Smooth muscle cell (in vitro differentiated cells): ENCODE measurements at regions not wholly inside any gene's neighbourhood (a gene's known extent, or its start where the extent isn't known, plus 50 kb on each side); places are given as distances from the start of the nearest gene placed in this dataset.

Source experiments
- DNase-seq: peaks from one replicate; lab custom pipeline; 2025; ENCODE audit not compliant: unreplicated experiment; lab: John Stamatoyannopoulos, UW
- H2AFZ ChIP-seq: fragments of 200-600 bp; sonication (generic); 2 replicates; pipeline ENCODE4 v1.6.0; 2016; ENCODE audit warnings: antibody characterized with exemption, low read depth, mild to moderate bottlenecking
- H3F3A ChIP-seq: fragments of 200-600 bp; sonication (generic); 2 replicates; pipeline ENCODE4 v1.6.0; 2017; ENCODE audit warnings: antibody characterized with exemption, low read depth
- H3K27ac ChIP-seq: fragments of 200-600 bp; sonication (generic); 2 replicates; pipeline ENCODE4 v1.5.1; 2016; ENCODE audit warnings: low read depth, mild to moderate bottlenecking
- H3K27me3 ChIP-seq: fragments of 200-600 bp; sonication (generic); 2 replicates; pipeline ENCODE4 v1.6.1; 2016; ENCODE audit warnings: low read depth, mild to moderate bottlenecking
- H3K36me3 ChIP-seq: fragments of 200-600 bp; sonication (generic); 2 replicates; pipeline ENCODE4 v1.5.1; 2016; ENCODE audit warnings: low read depth
- H3K4me1 ChIP-seq: fragments of 200-600 bp; sonication (generic); 2 replicates; pipeline ENCODE4 v1.5.1; 2016; ENCODE audit warnings: low read depth
- H3K4me2 ChIP-seq: fragments of 200-600 bp; sonication (generic); 2 replicates; pipeline ENCODE4 v1.6.0; 2016; ENCODE audit warnings: mild to moderate bottlenecking
- H3K4me3 ChIP-seq: fragments of 200-600 bp; sonication (generic); 2 replicates; pipeline ENCODE4 v1.5.1; 2016; ENCODE audit warnings: mild to moderate bottlenecking
- H3K79me2 ChIP-seq: fragments of 200-600 bp; sonication (generic); 2 replicates; pipeline ENCODE4 v1.6.0; 2016; ENCODE audit warnings: low read depth, mild to moderate bottlenecking
- H3K9ac ChIP-seq: fragments of 200-600 bp; sonication (generic); 2 replicates; pipeline ENCODE4 v1.6.0; 2016; ENCODE audit warnings: low read depth
- H3K9me3 ChIP-seq: fragments of 200-600 bp; sonication (generic); replicated peaks from 2 replicates; pipeline ENCODE4 v1.5.1; 2016; ENCODE audit warnings: low read depth
- H4K20me1 ChIP-seq: fragments of 200-600 bp; sonication (generic); 2 replicates; pipeline ENCODE4 v1.6.0; 2016; ENCODE audit warnings: low read depth
- WGBS: methylation state at CpG from one replicate; pipeline ENCODE4 v1.1.7; 2016; ENCODE audit warnings: low lambda C conversion rate; 5-methylcytosine and 5-hydroxymethylcytosine counted together
- TF ChIP-seq, protein P1 (sequence below): fragments of 200-600 bp; sonication (generic); IDR thresholded peaks from 2 replicates; pipeline ENCODE4 v1.5.1; 2017; ENCODE audit warnings: borderline replicate concordance, mild to moderate bottlenecking, antibody characterized with exemption; ENCODE audit not compliant: insufficient read depth, poor library complexity, severe bottlenecking

- H3F3A ChIP-seq = no peaks in the 10 kb centered on the region
- H4K20me1 ChIP-seq = no peaks in the 10 kb centered on the region
- no peak overlapping the region for H3K27ac ChIP-seq
- no peaks in the 10 kb centered on the region for H3K79me2 ChIP-seq
- no peak overlapping the region for H3K4me3 ChIP-seq
- no peaks in the 10 kb centered on the region for H3K4me1 ChIP-seq
- H3K4me2 ChIP-seq = no peak overlapping the region
- no peak overlapping the region for H2AFZ ChIP-seq
- no peaks in the 10 kb centered on the region for H3K9me3 ChIP-seq
- no peak overlapping the region for H3K9ac ChIP-seq
- DNase-seq = no peak
- TF ChIP-seq, protein P1, sequence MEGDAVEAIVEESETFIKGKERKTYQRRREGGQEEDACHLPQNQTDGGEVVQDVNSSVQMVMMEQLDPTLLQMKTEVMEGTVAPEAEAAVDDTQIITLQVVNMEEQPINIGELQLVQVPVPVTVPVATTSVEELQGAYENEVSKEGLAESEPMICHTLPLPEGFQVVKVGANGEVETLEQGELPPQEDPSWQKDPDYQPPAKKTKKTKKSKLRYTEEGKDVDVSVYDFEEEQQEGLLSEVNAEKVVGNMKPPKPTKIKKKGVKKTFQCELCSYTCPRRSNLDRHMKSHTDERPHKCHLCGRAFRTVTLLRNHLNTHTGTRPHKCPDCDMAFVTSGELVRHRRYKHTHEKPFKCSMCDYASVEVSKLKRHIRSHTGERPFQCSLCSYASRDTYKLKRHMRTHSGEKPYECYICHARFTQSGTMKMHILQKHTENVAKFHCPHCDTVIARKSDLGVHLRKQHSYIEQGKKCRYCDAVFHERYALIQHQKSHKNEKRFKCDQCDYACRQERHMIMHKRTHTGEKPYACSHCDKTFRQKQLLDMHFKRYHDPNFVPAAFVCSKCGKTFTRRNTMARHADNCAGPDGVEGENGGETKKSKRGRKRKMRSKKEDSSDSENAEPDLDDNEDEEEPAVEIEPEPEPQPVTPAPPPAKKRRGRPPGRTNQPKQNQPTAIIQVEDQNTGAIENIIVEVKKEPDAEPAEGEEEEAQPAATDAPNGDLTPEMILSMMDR = no peak
- 93% methylated on average over 1 of the region's 1 CpG for WGBS
- H3K27me3 ChIP-seq = no peaks in the 10 kb centered on the region
- no peaks in the 10 kb centered on the region for H3K36me3 ChIP-seq
These were observed 165.3 kb upstream of the CDH20 start for GRCh38 chr18:61167902-61168301.

GRCh38 chr18:61169386-61169785, 163.8 kb upstream of the CDH20 start:
- no peaks in the 10 kb centered on the region for H3K27me3 ChIP-seq
- no peaks in the 10 kb centered on the region for H3F3A ChIP-seq
- no peak overlapping the region for H3K4me3 ChIP-seq
- no peaks in the 10 kb centered on the region for H3K36me3 ChIP-seq
- no peak overlapping the region for H2AFZ ChIP-seq
- TF ChIP-seq, protein P1 = no peak
- H4K20me1 ChIP-seq = no peaks in the 10 kb centered on the region
- no peak overlapping the region for H3K4me2 ChIP-seq
- no peaks in the 10 kb centered on the region for H3K9me3 ChIP-seq
- no peaks in the 10 kb centered on the region for H3K79me2 ChIP-seq
- H3K27ac ChIP-seq = no peak overlapping the region
- no peak for DNase-seq
- no peaks in the 10 kb centered on the region for H3K4me1 ChIP-seq
- H3K9ac ChIP-seq = no peak overlapping the region
- WGBS = 82% methylated on average over 4 of the region's 4 CpGs

- H3K9ac ChIP-seq = no peak overlapping the region
- 82% methylated on average over 1 of the region's 1 CpG for WGBS
These were observed 160.6 kb upstream of the CDH20 start for GRCh38 chr18:61172624-61173023.

GRCh38 chr18:61173554-61173953, 159.7 kb upstream of the CDH20 start:
- no peaks in the 10 kb centered on the region for H3K36me3 ChIP-seq
- H3K27me3 ChIP-seq = no peaks in the 10 kb centered on the region
- H3K4me3 ChIP-seq = no peak overlapping the region
- TF ChIP-seq, protein P1 = no peak
- DNase-seq = no peak
- H4K20me1 ChIP-seq = no peaks in the 10 kb centered on the region
- H3K4me2 ChIP-seq = no peak overlapping the region
- H3K4me1 ChIP-seq = no peaks in the 10 kb centered on the region
- H3K79me2 ChIP-seq = no peaks in the 10 kb centered on the region
- H2AFZ ChIP-seq = no peak overlapping the region
- H3K27ac ChIP-seq = no peak overlapping the region
- WGBS = 91% methylated on average over 6 of the region's 6 CpGs
- H3K9me3 ChIP-seq = no peaks in the 10 kb centered on the region
- H3K9ac ChIP-seq = no peak overlapping the region
- no peaks in the 10 kb centered on the region for H3F3A ChIP-seq

More at GRCh38 chr18:61172624-61173023, 160.6 kb upstream of the CDH20 start:
- no peak overlapping the region for H3K27ac ChIP-seq
- H3K4me1 ChIP-seq = no peaks in the 10 kb centered on the region
- no peaks in the 10 kb centered on the region for H3K27me3 ChIP-seq
- no peak overlapping the region for H3K4me2 ChIP-seq
- H4K20me1 ChIP-seq = no peaks in the 10 kb centered on the region
- H3K9me3 ChIP-seq = no peaks in the 10 kb centered on the region
- H2AFZ ChIP-seq = no peak overlapping the region
- H3K4me3 ChIP-seq = no peak overlapping the region
- TF ChIP-seq, protein P1 = no peak
- H3K36me3 ChIP-seq = no peaks in the 10 kb centered on the region
- no peak for DNase-seq
- H3F3A ChIP-seq = no peaks in the 10 kb centered on the region
- H3K79me2 ChIP-seq = no peaks in the 10 kb centered on the region
